Left lobe of liver (tissue), 2 donors: ENCODE measurements at regions not wholly inside any gene's neighbourhood (a gene's known extent, or its start where the extent isn't known, plus 50 kb on each side); places are given as distances from the start of the nearest gene placed in this dataset.

Source experiments
- ATAC-seq: fragments of 200-7000 bp; cut with Tn5 transposase; one replicate; pipeline ENCODE4 v1.9.1; 2020; ENCODE audit warnings: mild to moderate bottlenecking, moderate library complexity
- DNase-seq: peaks from one replicate; pipeline ENCODE4 v3.0.0-alpha.2; 2020; ENCODE audit warnings: low spot score
- donor health status: DM: no; HTN: no; CAD: no; lungs with moderate emphysema.
- donor health status: DM: no; HTN: yes; CAD: no.

GRCh38 chr5:165296401-165297130 is 1791.1 kb downstream of the MAT2B start:
- no peak for ATAC-seq

GRCh38 chr5:165304193-165304827 is 1798.9 kb downstream of the MAT2B start:
- no peak for ATAC-seq
- no peak for DNase-seq

More at GRCh38 chr5:165296401-165297130, 1791.1 kb downstream of the MAT2B start:
- DNase-seq: no peak

- ATAC-seq (no peak), DNase-seq (no peak)
Observed at GRCh38 chr5:165305596-165305995, 1800.2 kb downstream of the MAT2B start.

- DNase-seq (no peak), ATAC-seq (no peak)
Observed at GRCh38 chr5:165309446-165309845, 1804.0 kb downstream of the MAT2B start.

GRCh38 chr5:165310031-165310430 is 1804.6 kb downstream of the MAT2B start:
- ATAC-seq: no peak

GRCh38 chr5:165321912-165322311 is 1816.5 kb downstream of the MAT2B start:
- no peak for ATAC-seq
- DNase-seq: no peak

More at GRCh38 chr5:165310031-165310430, 1804.6 kb downstream of the MAT2B start:
- DNase-seq: no peak

- DNase-seq (no peak), ATAC-seq (no peak)
Observed at GRCh38 chr5:165325221-165325620, 1819.8 kb downstream of the MAT2B start.

- ATAC-seq: no peak
- no peak for DNase-seq
Observed at GRCh38 chr5:165327631-165328030, 1822.2 kb downstream of the MAT2B start.

- ATAC-seq: no peak
- no peak for DNase-seq
Observed at GRCh38 chr5:165328846-165329245, 1823.4 kb downstream of the MAT2B start.

GRCh38 chr5:165333623-165334022 is 1828.2 kb downstream of the MAT2B start:
- ATAC-seq (no peak), DNase-seq (no peak)

GRCh38 chr5:165334201-165334600 is 1828.8 kb downstream of the MAT2B start:
- no peak for ATAC-seq

GRCh38 chr5:165349735-165350134 is 1844.3 kb downstream of the MAT2B start:
- ATAC-seq (no peak), DNase-seq (no peak)

More at GRCh38 chr5:165334201-165334600, 1828.8 kb downstream of the MAT2B start:
- DNase-seq: no peak

- DNase-seq (no peak), ATAC-seq (no peak)
Observed at GRCh38 chr5:165351342-165351741, 1845.9 kb downstream of the MAT2B start.

GRCh38 chr5:165360366-165360765 is 1854.9 kb downstream of the MAT2B start:
- DNase-seq: no peak
- no peak for ATAC-seq

GRCh38 chr5:165360784-165361542 is 1855.5 kb downstream of the MAT2B start:
- ATAC-seq: no peak

GRCh38 chr5:165370233-165370632 is 1864.8 kb downstream of the MAT2B start:
- no peak for DNase-seq
- ATAC-seq: no peak

More at GRCh38 chr5:165360784-165361542, 1855.5 kb downstream of the MAT2B start:
- no peak for DNase-seq

- DNase-seq: no peak
- ATAC-seq: no peak
Observed at GRCh38 chr5:165370794-165371193, 1865.4 kb downstream of the MAT2B start.

- DNase-seq (no peak), ATAC-seq (no peak)
Observed at GRCh38 chr5:165375201-165375600, 1869.8 kb downstream of the MAT2B start.

- no peak for DNase-seq
- no peak for ATAC-seq
Observed at GRCh38 chr5:165393839-165394238, 1888.4 kb downstream of the MAT2B start.

GRCh38 chr5:165397516-165397915 is 1892.1 kb downstream of the MAT2B start:
- DNase-seq: no peak
- ATAC-seq: no peak

- no peak for ATAC-seq
- DNase-seq: no peak
Observed at GRCh38 chr5:165400086-165400485, 1894.7 kb downstream of the MAT2B start.

GRCh38 chr5:165404917-165405316 is 1899.5 kb downstream of the MAT2B start:
- DNase-seq (no peak), ATAC-seq (no peak)
